GM21723 (cell line): ENCODE measurements at regions not wholly inside any gene's neighbourhood (a gene's known extent, or its start where the extent isn't known, plus 50 kb on each side); places are given as distances from the start of the nearest gene placed in this dataset.
"Not testable (repeated sequence)": the region's sequence is repeated elsewhere in the genome, so short reads cannot be mapped to it uniquely, and the experiment has no call there.

Experiments used
- ATAC-seq: cut with Tn5 transposase; IDR thresholded peaks from one replicate; pipeline ENCODE4 v1.9.1; 2021; ENCODE audit warnings: mild to moderate bottlenecking, moderate library complexity; ENCODE audit not compliant: unreplicated experiment

GRCh38 chr10:84696610-84697009, 368.2 kb downstream of the CCSER2 start:
- no peak for ATAC-seq

- ATAC-seq = no peak
Measured at GRCh38 chr10:84698989-84699388, 370.6 kb downstream of the CCSER2 start.

- no peak for ATAC-seq
Measured at GRCh38 chr10:84700668-84701369, 372.4 kb downstream of the CCSER2 start.

GRCh38 chr10:84701370-84701720, 373.0 kb downstream of the CCSER2 start:
- no peak for ATAC-seq

GRCh38 chr10:84704101-84704500, 375.7 kb downstream of the CCSER2 start:
- no peak for ATAC-seq

- no peak for ATAC-seq
Measured at GRCh38 chr10:84706431-84706830, 378.0 kb downstream of the CCSER2 start.

GRCh38 chr10:84706875-84707274, 378.5 kb downstream of the CCSER2 start:
- no peak for ATAC-seq

- ATAC-seq = peak; percentile 78
Measured at GRCh38 chr10:84715911-84716310, 387.5 kb downstream of the CCSER2 start.

GRCh38 chr10:84718877-84719616, 390.7 kb downstream of the CCSER2 start:
- no peak for ATAC-seq

GRCh38 chr10:84719687-84720086, 391.3 kb downstream of the CCSER2 start:
- no peak for ATAC-seq

- ATAC-seq = no peak
Measured at GRCh38 chr10:84727398-84727797, 399.0 kb downstream of the CCSER2 start.

- not testable (repeated sequence) for ATAC-seq
Measured at GRCh38 chr10:84739126-84739525, 410.7 kb downstream of the CCSER2 start.

- ATAC-seq = no peak
Measured at GRCh38 chr10:84739641-84740040, 411.3 kb downstream of the CCSER2 start.

- ATAC-seq = no peak
Measured at GRCh38 chr10:84743483-84743882, 415.1 kb downstream of the CCSER2 start.

- ATAC-seq = no peak
Measured at GRCh38 chr10:84755311-84755710, 426.9 kb downstream of the CCSER2 start.

GRCh38 chr10:84756653-84757052, 428.3 kb downstream of the CCSER2 start:
- not testable (repeated sequence) for ATAC-seq

- not testable (repeated sequence) for ATAC-seq
Measured at GRCh38 chr10:84761994-84762614, 433.7 kb downstream of the CCSER2 start.

- ATAC-seq = no peak
Measured at GRCh38 chr10:84762754-84763394, 434.5 kb downstream of the CCSER2 start.

- ATAC-seq = no peak
Measured at GRCh38 chr10:84763965-84764364, 435.6 kb downstream of the CCSER2 start.

- ATAC-seq = no peak
Measured at GRCh38 chr10:84765086-84765485, 436.7 kb downstream of the CCSER2 start.

- ATAC-seq = no peak
Measured at GRCh38 chr10:84765656-84766055, 437.3 kb downstream of the CCSER2 start.

GRCh38 chr10:84766923-84767322, 438.5 kb downstream of the CCSER2 start:
- ATAC-seq = no peak
